SK-N-MC (cell line): ENCODE measurements at regions not wholly inside any gene's neighbourhood (a gene's known extent, or its start where the extent isn't known, plus 50 kb on each side); places are given as distances from the start of the nearest gene placed in this dataset.

Source experiments
- EZH2 ChIP-seq: fragments of 200-600 bp; sonication (generic); IDR thresholded peaks from one replicate; pipeline ENCODE4 v1.6.1; 2017; ENCODE audit warnings: antibody characterized with exemption
- FOXP2 ChIP-seq: optimal IDR thresholded peaks from 2 replicates; pipeline ENCODE3; 2011; ENCODE audit warnings: mild to moderate bottlenecking, moderate library complexity; ENCODE audit not compliant: insufficient read depth; ENCODE audit errors: extremely low read length, control extremely low read depth
- POLR2AphosphoS5 ChIP-seq: IDR thresholded peaks from 2 replicates; pipeline ENCODE4 v1.6.1; 2012; ENCODE audit warnings: mild to moderate bottlenecking, low read depth, low read length, borderline replicate concordance

DNA sequence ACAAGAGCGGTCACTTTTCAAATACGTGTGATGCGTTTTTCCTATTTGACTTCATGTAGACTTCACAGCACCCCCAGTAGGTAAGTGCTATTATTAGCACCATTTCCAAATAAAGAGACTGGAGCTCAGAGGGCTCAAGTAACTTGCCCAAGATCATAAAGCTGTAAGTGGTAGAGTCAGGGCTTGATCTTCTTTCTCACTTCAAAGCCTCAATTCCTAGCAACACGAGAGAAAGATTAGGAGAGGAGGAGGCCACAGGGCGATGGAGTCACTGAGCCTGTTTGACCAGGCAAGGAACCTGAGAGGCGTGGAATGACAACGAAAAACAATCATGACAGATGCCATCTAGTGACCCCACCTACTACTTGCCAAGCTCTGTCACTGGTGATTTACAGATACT, 181.0 kb downstream of the FOXD2 start:
- TF ChIP-seq EZH2 (no peak), POLR2AphosphoS5 (no peak), FOXP2 (no peak)
